DND-41 (cell line): ENCODE measurements at regions not wholly inside any gene's neighbourhood (a gene's known extent, or its start where the extent isn't known, plus 50 kb on each side); places are given as distances from the start of the nearest gene placed in this dataset.

Experiments
- CTCF ChIP-seq: IDR thresholded peaks from 2 replicates; pipeline ENCODE4 v1.5.1; 2012; ENCODE audit warnings: borderline replicate concordance, low read length, moderate library complexity, mild to moderate bottlenecking; ENCODE audit not compliant: poor library complexity, severe bottlenecking; ENCODE audit errors: extremely low read depth
- EZH2 ChIP-seq: IDR thresholded peaks from 3 replicates; pipeline ENCODE4 v1.6.1; 2012; ENCODE audit warnings: borderline replicate concordance, low read depth, mild to moderate bottlenecking, moderate library complexity, low read length, inconsistent platforms; ENCODE audit not compliant: severe bottlenecking

- TF ChIP-seq CTCF (no peak), EZH2 (no peak)
These were observed 175.9 kb upstream of the GJE1 start for GRCh38 chr6:141956868-141957267.
